ENCODE measurements at regions not wholly inside any gene's neighbourhood (a gene's known extent, or its start where the extent isn't known, plus 50 kb on each side); places are given as distances from the start of the nearest gene placed in this dataset.

- Histone ChIP-seq H3K27ac (ENCODE audit: low read length) (no peak overlapping the region), H3K27me3 (ENCODE audit: control insufficient read depth, insufficient read depth) (no peaks in the 10 kb centered on the region), H3K4me3 (ENCODE audit: low read length) (no peak overlapping the region), H3K9me3 (ENCODE audit: control insufficient read depth, low read length) (no peaks in the 10 kb centered on the region), H3K4me1 (ENCODE audit: control insufficient read depth, insufficient read depth, low read length) (no peaks in the 10 kb centered on the region)
- DNase-seq, result no peak
- intact Hi-C loops (cut with DNase I), result no loop called here
- ATAC-seq, result no peak
These were observed 381.5 kb upstream of the ETAA1 start for GRCh38 chr2:67015681-67016080.

GRCh38 chr2:67018301-67018700 lies 378.8 kb upstream of the ETAA1 start:
- Histone ChIP-seq H3K27ac (ENCODE audit: low read length) (no peak overlapping the region), H3K27me3 (ENCODE audit: control insufficient read depth, insufficient read depth) (no peaks in the 10 kb centered on the region), H3K9me3 (ENCODE audit: control insufficient read depth, low read length) (no peaks in the 10 kb centered on the region), H3K4me1 (ENCODE audit: control insufficient read depth, insufficient read depth, low read length) (no peaks in the 10 kb centered on the region), H3K4me3 (ENCODE audit: low read length) (no peak overlapping the region)
- intact Hi-C loops (cut with DNase I), result no loop called here
- ATAC-seq, result no peak
- 80% methylated on average over 1 of the region's 1 CpG for whole genome bisulfite sequencing
- DNase-seq, result no peak

GRCh38 chr2:67032076-67032475 lies 365.1 kb upstream of the ETAA1 start:
- H3K4me3 ChIP-seq (ENCODE audit: low read length), result no peak overlapping the region
- H3K4me1 ChIP-seq (ENCODE audit: control insufficient read depth, insufficient read depth, low read length), result no peaks in the 10 kb centered on the region
- H3K9me3 ChIP-seq (ENCODE audit: control insufficient read depth, low read length), result no peaks in the 10 kb centered on the region
- H3K27ac ChIP-seq (ENCODE audit: low read length), result no peak overlapping the region
- DNase-seq, result no peak
- 42% methylated on average over 2 of the region's 2 CpGs for WGBS
- intact Hi-C loops (cut with DNase I), result no loop called here
- no peak for ATAC-seq
- no peaks in the 10 kb centered on the region for H3K27me3 ChIP-seq (ENCODE audit: control insufficient read depth, insufficient read depth)

DNA sequence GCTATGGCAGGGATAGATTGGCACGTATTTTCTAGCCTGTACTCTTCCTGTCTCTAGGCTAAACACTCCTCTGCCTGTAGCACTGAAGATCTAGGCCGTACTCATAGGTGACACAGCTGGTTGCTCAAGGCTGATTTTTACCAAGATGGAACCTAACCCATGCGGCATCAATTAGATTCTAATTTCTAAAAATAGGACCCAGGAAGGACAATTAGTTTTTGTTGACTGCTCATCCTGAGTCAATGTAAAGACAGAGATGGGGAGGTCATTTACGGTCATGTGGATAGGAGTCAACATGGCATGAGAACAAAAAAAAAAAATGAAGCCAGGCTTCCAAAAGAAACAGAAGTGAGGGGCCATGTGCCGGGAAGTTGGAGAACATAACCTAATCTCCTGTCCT lies 360.7 kb upstream of the ETAA1 start:
- no peak for DNase-seq
- intact Hi-C loops (cut with DNase I), result no loop called here
- 80% methylated on average over 5 of the region's 5 CpGs for WGBS

GRCh38 chr2:67037655-67038054 lies 359.5 kb upstream of the ETAA1 start:
- no peak for ATAC-seq
- H3K4me3 ChIP-seq (ENCODE audit: low read length), result no peak overlapping the region
- H3K27me3 ChIP-seq (ENCODE audit: control insufficient read depth, insufficient read depth), result no peaks in the 10 kb centered on the region
- no peak overlapping the region for H3K27ac ChIP-seq (ENCODE audit: low read length)
- no peaks in the 10 kb centered on the region for H3K9me3 ChIP-seq (ENCODE audit: control insufficient read depth, low read length)
- H3K4me1 ChIP-seq (ENCODE audit: control insufficient read depth, insufficient read depth, low read length), result no peaks in the 10 kb centered on the region
- DNase-seq, result no peak
- 88% methylated on average over 8 of the region's 8 CpGs for WGBS
- intact Hi-C loops (cut with DNase I), result no loop called here

More for the DNA sequence above, 360.7 kb upstream of the ETAA1 start:
- Histone ChIP-seq H3K27ac (ENCODE audit: low read length) (no peak overlapping the region), H3K4me1 (ENCODE audit: control insufficient read depth, insufficient read depth, low read length) (no peaks in the 10 kb centered on the region), H3K27me3 (ENCODE audit: control insufficient read depth, insufficient read depth) (no peaks in the 10 kb centered on the region), H3K4me3 (ENCODE audit: low read length) (no peak overlapping the region), H3K9me3 (ENCODE audit: control insufficient read depth, low read length) (no peaks in the 10 kb centered on the region)
- no peak for ATAC-seq

GRCh38 chr2:67038195-67038594 lies 358.9 kb upstream of the ETAA1 start:
- intact Hi-C loops (cut with DNase I), result no loop called here
- H3K4me1 ChIP-seq (ENCODE audit: control insufficient read depth, insufficient read depth, low read length), result no peaks in the 10 kb centered on the region
- H3K9me3 ChIP-seq (ENCODE audit: control insufficient read depth, low read length), result no peaks in the 10 kb centered on the region
- H3K4me3 ChIP-seq (ENCODE audit: low read length), result no peak overlapping the region
- H3K27ac ChIP-seq (ENCODE audit: low read length), result no peak overlapping the region
- ATAC-seq (no peak), DNase-seq (no peak)
- H3K27me3 ChIP-seq (ENCODE audit: control insufficient read depth, insufficient read depth), result no peaks in the 10 kb centered on the region
- WGBS, result 93% methylated on average over 3 of the region's 3 CpGs

GRCh38 chr2:67039058-67039457 lies 358.1 kb upstream of the ETAA1 start:
- H3K9me3 ChIP-seq (ENCODE audit: control insufficient read depth, low read length), result no peaks in the 10 kb centered on the region
- intact Hi-C loops (cut with DNase I), result no loop called here
- WGBS, result 80% methylated on average over 3 of the region's 3 CpGs
- DNase-seq, result no peak
- H3K27ac ChIP-seq (ENCODE audit: low read length), result no peak overlapping the region
- no peak for ATAC-seq
- H3K4me3 ChIP-seq (ENCODE audit: low read length), result no peak overlapping the region
- no peaks in the 10 kb centered on the region for H3K27me3 ChIP-seq (ENCODE audit: control insufficient read depth, insufficient read depth)
- no peaks in the 10 kb centered on the region for H3K4me1 ChIP-seq (ENCODE audit: control insufficient read depth, insufficient read depth, low read length)

GRCh38 chr2:67039517-67040103 lies 357.5 kb upstream of the ETAA1 start:
- H3K27me3 ChIP-seq (ENCODE audit: control insufficient read depth, insufficient read depth), result no peaks in the 10 kb centered on the region
- ATAC-seq, result no peak

DNA sequence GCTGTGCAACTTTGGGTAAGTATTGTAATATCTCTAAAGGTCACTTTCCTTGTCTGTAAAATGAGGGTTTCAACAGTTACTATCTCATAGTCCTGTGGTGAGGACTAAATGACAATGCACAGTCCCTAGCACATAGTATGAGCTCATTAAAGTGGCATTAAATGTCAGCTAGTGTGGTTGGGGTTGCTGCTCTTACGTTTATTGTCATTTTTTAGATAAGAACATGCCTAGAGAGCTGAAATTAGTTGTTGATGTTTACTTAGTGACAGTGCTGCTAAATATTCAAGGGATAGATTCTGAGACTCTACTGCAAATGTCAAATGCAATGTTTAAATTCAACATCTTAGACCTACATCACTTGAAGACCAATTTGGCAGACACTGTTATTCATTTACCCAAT lies 356.1 kb upstream of the ETAA1 start:
- no peak for DNase-seq
- intact Hi-C loops (cut with DNase I), result no loop called here
- Histone ChIP-seq H3K27ac (ENCODE audit: low read length) (no peak overlapping the region), H3K4me3 (ENCODE audit: low read length) (no peak overlapping the region), H3K9me3 (ENCODE audit: control insufficient read depth, low read length) (no peaks in the 10 kb centered on the region), H3K27me3 (ENCODE audit: control insufficient read depth, insufficient read depth) (no peaks in the 10 kb centered on the region), H3K4me1 (ENCODE audit: control insufficient read depth, insufficient read depth, low read length) (no peaks in the 10 kb centered on the region)
- ATAC-seq, result no peak
- WGBS, result 46% methylated on average over 1 of the region's 1 CpG

More at GRCh38 chr2:67039517-67040103, 357.5 kb upstream of the ETAA1 start:
- DNase-seq, result no peak
- Histone ChIP-seq H3K4me3 (ENCODE audit: low read length) (no peak overlapping the region), H3K27ac (ENCODE audit: low read length) (no peak overlapping the region), H3K9me3 (ENCODE audit: control insufficient read depth, low read length) (no peaks in the 10 kb centered on the region), H3K4me1 (ENCODE audit: control insufficient read depth, insufficient read depth, low read length) (no peaks in the 10 kb centered on the region)
- intact Hi-C loops (cut with DNase I), result no loop called here
- 56% methylated on average over 2 of the region's 2 CpGs for WGBS

- Histone ChIP-seq H3K4me3 (ENCODE audit: low read length) (no peak overlapping the region), H3K4me1 (ENCODE audit: control insufficient read depth, insufficient read depth, low read length) (no peaks in the 10 kb centered on the region), H3K27ac (ENCODE audit: low read length) (no peak overlapping the region), H3K27me3 (ENCODE audit: control insufficient read depth, insufficient read depth) (no peaks in the 10 kb centered on the region), H3K9me3 (ENCODE audit: control insufficient read depth, low read length) (no peaks in the 10 kb centered on the region)
- DNase-seq, result no peak
- 89% methylated on average over 3 of the region's 3 CpGs for WGBS
- no peak for ATAC-seq
- intact Hi-C loops (cut with DNase I), result no loop called here
These were observed 353.2 kb upstream of the ETAA1 start for GRCh38 chr2:67043781-67044478.

DNA sequence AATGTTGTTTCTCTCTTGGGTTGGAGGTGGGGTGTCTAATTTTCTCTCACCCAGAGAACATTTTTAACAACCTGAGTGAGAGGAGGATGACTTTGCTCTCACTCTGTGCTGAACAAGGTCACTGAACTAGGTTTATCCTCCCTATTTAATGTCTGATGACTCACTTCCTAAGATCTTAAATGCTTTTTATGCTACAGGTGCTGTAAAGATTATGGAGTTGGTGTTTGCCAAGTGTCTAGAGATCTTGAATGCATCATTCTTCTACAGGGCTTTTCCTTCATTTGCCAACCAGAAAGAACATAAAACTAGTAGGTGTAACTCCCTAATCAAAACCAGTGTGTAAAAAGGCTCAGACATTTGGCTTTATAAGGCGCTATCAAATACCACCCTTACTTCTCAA lies 350.5 kb upstream of the ETAA1 start:
- intact Hi-C loops (cut with DNase I), result no loop called here
- 89% methylated on average over 1 of the region's 1 CpG for WGBS
- ATAC-seq, result no peak

GRCh38 chr2:67048314-67048713 lies 348.8 kb upstream of the ETAA1 start:
- ATAC-seq, result no peak
- intact Hi-C loops (cut with DNase I), result no loop called here
- WGBS, result 83% methylated on average over 2 of the region's 2 CpGs

More for the DNA sequence above, 350.5 kb upstream of the ETAA1 start:
- DNase-seq, result no peak
- Histone ChIP-seq H3K27ac (ENCODE audit: low read length) (no peak overlapping the region), H3K4me1 (ENCODE audit: control insufficient read depth, insufficient read depth, low read length) (no peaks in the 10 kb centered on the region), H3K27me3 (ENCODE audit: control insufficient read depth, insufficient read depth) (no peaks in the 10 kb centered on the region), H3K9me3 (ENCODE audit: control insufficient read depth, low read length) (no peaks in the 10 kb centered on the region), H3K4me3 (ENCODE audit: low read length) (no peak overlapping the region)

More at GRCh38 chr2:67048314-67048713, 348.8 kb upstream of the ETAA1 start:
- H3K4me1 ChIP-seq (ENCODE audit: control insufficient read depth, insufficient read depth, low read length), result no peaks in the 10 kb centered on the region
- no peak overlapping the region for H3K27ac ChIP-seq (ENCODE audit: low read length)
- DNase-seq, result no peak
- no peaks in the 10 kb centered on the region for H3K9me3 ChIP-seq (ENCODE audit: control insufficient read depth, low read length)
- no peaks in the 10 kb centered on the region for H3K27me3 ChIP-seq (ENCODE audit: control insufficient read depth, insufficient read depth)
- no peak overlapping the region for H3K4me3 ChIP-seq (ENCODE audit: low read length)

Measured in right cardiac atrium (tissue), 5 donors.